G401.6 (cell line): ENCODE measurements at regions not wholly inside any gene's neighbourhood (a gene's known extent, or its start where the extent isn't known, plus 50 kb on each side); places are given as distances from the start of the nearest gene placed in this dataset.

Experiments
- FAIRE-seq: peaks from 2 replicates; lab custom pipeline; 2012; peaks lifted over from hg19 to GRCh38; lab: Jason Lieb, UNC

DNA sequence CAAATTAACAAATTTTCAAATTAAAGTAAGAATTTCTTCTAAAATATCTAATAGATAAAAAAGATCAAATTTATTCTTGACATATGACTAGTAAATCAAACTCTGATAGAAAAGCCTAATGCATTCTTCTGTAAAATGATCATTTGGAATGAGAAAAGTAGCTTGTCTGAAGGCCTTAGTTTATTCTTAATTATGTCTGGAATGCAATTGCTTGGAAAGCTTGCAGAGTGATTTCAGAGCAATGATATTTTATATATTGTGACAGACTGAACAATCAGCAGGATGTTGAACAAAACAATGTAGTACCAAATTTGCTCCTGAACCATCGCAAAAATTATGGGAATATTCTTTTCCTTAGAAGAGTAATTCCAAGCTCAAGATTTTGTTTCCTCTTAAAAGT, 789.6 kb upstream of the NOVA1 start:
- FAIRE-seq: no peak

DNA sequence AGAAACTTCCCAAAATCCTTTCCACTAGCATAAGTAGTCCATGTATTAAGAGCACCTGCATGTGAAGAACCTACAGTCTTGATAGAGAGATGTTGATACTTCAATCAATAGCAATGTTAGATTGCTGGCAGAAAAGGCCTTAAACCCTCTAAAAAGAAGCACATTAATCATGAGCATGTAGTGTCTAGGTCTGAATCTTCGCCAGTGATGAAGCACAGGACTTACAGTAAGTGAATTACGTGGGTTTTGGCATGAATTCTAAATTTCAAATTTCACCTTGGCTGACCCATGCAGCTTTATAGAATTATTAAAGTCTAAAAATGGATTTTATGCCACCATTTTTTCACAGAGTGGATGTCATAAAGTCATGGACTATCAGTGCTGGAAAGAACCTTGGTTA, 791.6 kb upstream of the NOVA1 start:
- FAIRE-seq: no peak

DNA sequence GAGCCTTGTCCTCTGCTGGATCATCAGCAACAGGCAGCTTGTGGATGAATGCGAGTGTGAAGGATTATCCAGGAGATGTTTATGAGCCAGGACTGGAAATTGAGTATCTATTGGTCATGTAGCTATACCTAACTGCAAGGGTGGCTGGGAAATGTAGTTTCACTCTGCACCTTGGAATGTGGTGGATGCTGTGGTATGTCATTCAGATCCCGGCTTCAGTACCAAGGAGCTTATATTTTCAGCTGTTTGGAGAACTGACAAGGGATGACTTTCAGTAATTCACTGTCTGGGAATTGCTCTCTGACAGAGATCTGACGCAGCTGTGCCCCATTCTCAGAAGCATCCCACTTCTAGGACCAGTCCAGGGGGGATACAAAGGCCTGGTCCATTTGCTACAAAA, 792.3 kb upstream of the NOVA1 start:
- no peak for FAIRE-seq

DNA sequence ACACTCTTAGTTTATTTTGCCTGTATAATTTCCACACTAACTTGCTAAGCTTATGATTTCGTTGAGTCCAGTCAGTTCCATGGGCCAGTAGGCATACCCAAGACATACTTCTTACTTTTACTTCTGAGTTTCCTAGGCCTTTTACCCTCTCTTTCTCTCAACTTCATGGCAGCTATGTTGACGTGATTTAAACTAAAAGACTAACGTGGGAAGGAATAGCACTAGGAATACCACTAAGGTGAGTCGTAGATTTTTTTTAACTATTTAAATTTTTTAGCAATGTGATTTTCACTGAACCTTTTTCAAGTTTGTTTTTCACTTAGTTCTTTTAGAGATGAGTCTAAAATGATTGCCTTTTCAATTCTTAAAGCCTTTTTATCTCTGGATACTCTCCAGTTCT, 793.5 kb upstream of the NOVA1 start:
- FAIRE-seq: no peak

DNA sequence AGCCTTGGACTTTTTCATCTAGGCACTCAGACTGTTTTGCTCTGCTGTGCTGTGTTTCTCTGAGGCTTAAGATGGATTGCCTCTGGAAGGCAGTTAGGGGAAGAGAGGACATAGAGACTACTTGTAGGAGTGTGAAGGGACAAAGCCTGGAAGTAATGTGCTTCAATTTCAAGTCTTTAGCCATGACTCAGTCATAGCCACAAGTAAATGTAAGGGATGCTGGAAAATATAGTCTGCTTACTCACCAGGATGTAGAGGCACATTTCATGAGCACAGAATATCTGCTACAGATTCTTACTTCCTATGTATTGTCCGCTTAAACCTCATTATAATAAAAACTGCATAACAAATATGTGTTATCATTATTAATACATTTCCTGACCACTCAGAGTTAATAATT, 794.3 kb upstream of the NOVA1 start:
- no peak for FAIRE-seq

DNA sequence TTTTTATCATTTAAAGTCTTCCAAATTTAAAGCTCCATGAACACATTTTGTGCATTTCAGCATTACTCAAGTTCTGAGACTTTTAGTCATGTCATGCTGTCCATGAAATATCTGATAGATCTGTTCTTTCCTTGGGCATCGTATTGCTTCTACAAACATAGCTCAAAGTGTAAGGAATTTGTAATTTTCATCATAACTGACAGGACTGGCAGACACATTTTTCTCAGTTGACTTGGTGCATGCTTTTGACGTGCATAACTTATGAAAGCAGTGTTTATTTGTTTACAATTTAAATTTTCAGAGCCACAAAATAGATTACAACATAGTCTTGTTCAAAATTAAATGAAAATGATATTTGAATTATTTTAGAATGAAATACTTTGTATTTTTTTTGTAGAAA, 812.1 kb upstream of the NOVA1 start:
- FAIRE-seq: no peak

DNA sequence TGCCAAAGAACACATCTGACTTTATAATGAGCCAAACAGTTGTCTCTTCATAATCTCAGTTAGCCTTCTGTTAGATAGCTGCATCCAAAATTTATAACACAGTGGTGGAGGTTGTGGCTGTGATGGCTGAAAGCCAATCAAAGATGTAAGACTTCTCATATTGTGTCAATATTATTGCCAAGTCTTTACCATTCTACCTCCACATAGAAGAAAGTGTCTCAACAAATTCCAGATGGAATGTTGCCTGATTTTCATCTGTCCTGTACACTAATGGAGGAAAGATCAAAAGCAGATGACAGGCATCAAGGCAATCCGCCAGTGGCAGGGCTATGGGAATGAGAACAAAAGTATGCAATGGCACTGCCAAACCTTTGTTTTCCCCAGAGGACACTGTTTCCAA, 813.1 kb upstream of the NOVA1 start:
- FAIRE-seq: no peak

DNA sequence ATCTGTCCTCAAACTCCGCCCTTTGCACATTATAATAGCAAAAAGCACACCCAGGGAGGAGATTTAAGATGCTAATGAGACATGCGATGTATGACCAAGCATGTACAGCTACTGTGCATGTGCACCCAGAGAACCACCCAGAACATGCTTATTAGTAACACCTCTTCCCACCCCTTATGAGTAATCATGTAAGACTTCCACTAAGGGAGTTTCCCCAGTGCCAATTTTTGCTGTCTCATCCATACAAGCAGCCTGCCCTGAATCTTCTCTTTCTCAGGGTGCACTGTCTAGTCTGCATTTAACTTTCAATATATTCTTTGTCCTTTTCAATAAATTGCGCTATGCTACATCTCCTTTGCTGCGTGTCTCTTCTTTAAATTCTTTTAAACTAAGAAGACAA, 830.0 kb upstream of the NOVA1 start:
- no peak for FAIRE-seq

DNA sequence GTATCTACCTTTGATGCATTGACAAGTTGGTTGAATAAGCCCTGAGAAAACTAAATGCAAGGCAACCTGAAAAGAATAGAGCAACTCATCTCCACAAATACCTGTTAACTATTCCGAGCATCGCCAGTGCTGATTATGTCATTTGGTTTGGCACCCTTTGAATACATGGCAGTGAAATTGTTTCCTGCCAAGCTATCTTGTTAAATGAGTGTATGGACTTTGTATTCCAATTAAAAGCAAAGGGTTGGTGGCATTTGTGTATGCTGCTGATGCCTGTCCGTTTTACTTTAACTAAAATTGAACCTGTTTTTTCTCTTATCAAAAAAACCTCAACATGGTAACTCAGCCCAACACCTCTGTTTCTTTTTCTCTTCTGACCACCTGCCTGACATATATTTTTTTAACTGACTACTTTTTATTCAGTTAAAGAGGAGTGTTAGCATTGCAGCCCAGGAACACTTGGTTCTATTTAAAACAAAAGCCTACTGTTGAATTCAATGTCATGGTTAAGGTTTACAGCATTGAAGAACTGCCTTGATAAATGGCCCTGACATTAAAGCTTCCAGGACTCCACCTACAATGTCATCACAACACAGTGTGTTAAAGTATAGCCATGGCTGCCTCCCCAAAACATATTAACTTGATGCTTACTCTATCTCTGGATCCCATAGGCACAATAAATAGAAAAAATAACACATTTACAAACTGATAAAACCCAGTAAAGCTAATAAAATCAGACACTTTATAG, 838.3 kb upstream of the NOVA1 start:
- FAIRE-seq: no peak

DNA sequence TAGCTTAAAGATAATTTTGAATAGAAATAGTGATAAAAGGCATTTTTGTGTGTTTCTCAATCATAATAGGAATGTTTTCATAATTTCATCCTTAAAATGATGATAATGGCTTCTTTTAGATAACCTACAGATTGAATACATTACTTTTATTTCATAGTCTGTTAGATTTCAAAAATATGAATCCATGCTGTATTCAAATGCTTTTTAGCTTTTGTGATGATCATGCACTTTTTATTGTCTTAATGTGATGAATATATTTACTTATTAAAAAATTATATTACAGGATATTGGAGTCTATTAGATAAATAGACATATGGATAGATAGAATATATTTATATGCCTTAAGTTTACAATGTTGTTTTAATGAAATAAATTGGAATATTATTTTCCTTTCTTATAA, 886.8 kb upstream of the NOVA1 start:
- no peak for FAIRE-seq

DNA sequence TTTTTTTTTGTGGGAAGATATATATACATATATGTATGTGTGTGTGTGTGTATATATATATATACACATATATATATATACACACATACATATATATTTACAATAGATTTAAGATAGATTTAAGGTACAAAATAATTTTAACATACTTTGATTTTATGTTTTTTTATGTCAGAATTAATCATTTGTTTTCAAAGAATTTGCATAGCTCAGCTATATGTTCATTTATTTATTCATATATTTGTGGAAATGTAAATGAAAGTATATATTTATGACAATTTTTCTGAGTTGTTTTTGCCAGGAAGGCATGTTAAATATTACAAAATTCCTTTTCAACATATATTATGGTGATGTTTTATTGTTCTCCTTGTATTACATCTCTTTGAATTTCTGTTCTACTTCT, 887.4 kb upstream of the NOVA1 start:
- peak; percentile 90 for FAIRE-seq

DNA sequence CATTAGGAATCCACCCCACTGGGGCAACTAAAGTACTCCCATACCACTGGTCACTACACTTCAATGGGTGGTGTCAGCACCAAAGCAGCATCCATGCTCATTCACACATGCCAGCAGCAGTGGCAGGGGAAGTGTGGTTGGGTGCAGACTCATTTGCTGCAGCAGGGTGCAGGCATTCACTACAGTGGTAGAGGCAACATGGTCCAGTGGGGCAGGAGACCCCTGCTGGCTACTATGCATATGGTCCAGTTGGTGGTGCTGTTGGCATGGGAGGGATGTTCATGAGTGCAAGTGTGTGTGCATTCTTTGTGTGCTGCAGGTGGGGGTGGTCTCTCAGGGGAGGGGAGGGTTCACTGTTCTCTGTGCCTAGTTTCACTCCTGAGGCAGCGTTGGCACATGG, 908.4 kb upstream of the NOVA1 start:
- no peak for FAIRE-seq

DNA sequence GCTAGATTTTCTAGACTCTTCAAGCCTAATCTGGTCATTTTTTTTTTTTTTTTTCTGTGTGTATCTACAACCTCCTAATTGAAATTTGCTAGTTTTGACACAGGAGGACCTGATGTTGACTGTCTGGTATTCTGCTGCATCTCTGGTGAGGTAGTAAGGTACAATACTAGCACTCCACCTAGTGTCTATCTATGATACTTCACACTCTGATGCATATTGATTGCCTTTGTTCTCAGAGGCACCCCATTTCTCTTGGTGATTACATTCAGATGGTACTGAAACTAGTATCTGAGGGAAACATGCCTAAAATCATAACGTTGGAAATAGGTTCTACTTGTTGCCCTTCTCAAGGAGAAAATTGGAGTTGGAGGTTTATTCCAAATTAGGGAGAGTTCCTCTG, 930.5 kb upstream of the NOVA1 start:
- peak; percentile 21 for FAIRE-seq

DNA sequence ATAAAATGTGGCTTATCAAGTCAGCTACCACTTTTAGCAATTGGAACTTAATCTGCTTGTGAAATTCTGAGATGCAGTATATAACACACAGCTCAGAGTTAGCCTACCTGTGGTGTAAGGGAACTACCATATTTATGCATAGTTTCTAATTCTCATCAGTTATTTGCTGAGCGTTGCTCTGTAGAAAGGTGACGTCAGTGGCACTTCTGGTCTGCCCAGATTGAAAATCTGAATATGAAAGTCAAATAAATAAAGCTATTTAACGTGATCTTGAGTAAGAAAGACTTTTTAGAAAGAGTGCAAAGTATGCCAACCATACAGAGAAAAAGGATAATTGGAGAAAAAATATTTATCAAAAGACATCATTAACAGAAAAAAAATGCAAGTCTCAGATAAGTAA, 938.9 kb upstream of the NOVA1 start:
- FAIRE-seq: no peak

DNA sequence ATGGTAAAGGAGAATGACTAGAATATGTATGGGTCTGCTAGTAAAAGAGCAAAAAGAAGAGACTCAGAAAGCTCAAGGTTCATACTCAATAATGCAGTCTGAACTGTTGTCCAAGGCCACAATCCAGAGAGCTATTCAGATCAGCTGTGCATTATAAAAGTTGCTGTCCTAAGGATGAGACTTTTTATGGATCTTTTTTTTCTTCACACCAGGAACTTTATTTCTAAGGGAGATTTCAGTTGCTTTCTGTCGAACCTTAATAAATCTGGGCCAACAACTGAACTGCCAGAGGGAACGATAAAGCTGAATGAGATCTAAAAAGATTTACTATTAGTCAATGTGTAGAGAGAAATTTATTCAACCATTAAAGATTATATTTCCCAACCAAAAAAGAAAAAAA, 948.3 kb upstream of the NOVA1 start:
- FAIRE-seq: no peak

DNA sequence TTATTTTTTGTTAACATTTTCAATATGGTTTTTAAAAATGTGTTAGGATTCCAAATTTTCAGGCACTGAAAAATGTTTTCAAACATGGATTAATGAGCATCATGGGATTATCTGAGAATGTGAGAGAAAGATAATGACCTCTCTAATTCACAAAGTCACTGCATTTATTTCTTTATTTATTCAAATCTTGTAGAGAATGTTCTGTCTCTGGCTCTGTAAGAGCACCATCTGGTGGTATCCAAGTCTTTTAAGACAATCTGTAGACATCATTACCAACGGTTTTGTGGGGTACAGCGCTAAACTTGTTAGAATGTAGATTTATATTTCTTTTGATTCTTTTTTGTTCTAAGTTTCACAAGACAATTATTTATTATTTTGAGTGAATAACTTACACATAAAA, 956.0 kb upstream of the NOVA1 start:
- peak; percentile 42 for FAIRE-seq

DNA sequence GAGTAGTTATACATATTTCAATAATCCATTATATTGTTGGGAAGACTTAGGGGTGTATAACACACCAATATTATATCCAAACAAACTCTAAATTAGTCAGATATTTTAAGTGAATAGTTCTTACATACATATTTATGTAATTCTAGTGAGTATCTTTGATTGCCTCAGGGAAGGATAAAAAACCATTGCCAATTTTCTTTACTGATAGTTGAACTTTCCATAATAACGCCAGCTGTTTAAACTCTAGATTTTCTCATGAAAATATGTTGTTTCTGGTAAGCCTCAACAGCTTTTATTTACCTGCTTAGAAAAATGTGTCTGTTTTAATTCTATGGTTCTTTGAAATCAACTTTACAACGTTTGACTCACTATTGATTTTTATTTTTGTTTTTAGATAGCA, 959.6 kb upstream of the NOVA1 start:
- FAIRE-seq: no peak

DNA sequence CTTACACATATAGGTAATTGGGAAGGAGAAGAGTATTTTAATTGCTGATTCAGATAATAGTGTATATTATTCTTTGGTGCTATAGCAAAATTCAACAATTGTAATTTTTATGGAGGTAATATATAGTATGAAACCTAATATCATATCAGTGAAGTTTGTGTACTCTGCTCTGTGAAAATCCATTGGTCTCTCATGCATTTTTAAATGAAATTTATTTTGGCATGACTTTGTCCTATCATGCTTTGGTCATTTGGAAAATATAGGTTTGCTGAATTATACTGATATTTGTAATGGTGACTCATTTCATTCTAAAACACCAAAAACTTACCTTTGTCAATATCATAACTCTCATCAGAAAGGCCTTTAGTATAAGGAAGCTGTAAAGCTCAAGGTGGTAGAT, 962.0 kb upstream of the NOVA1 start:
- no peak for FAIRE-seq

DNA sequence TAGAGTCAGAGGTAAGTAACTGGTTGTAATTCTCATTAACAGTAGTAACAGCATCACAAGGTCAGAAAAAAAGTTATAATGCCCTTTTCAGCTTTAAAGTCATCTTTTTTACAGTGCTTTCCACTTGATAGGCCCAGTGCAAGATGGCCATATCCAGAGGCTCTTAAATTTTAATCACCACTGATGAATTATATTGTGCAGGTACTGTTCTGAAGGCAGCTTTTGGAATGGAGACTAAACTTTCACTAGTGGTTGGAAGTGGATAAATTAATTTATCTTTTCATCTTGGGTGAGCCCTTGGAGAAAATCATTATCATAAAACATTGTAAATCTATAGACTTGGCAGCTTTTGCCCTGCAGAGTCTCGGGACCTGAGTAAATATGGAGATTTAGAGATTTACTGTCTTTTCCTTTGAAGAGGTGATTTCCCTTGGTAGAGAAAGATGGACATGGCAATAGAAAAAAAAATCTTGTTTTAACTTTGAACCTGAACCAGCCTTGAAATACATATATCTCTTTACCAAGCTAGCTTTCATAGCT, 969.1 kb upstream of the NOVA1 start:
- FAIRE-seq: no peak

DNA sequence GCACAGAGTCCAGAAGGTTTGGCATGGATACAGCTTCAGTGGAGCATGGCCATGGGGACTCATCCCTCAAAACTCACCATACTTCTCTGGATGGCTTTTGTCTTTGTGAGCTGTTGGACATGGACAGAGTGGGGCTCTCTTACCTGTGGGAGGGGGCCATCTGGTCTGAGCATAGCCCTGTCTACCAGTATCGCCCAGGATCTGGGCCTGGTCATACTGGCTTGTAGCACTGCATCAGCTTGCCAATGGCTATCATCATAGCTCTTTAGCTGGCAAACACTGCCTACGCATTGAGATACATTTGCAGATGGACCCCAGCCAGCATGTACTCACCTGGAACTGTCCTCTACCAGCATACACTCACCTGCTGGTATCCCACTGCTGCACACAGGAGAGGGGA, 975.2 kb upstream of the NOVA1 start:
- FAIRE-seq: no peak

DNA sequence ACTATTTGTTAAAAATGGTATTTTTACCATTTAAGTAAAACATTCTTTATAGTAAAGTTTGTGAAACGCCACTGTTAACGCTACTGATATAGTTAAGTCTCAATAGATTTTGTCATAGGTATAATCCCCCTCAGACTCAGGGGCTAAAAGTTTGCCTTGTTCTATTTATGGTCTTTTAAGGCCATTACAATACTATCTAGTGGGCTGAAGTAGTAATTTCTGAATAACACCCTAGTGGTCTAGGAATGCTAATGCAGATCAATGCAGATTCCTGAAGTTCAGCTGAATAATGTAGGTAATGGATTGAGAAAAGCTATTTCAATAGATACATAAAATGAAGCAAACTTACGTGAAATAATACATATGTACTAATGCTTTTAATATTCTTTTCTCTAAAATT, 989.3 kb upstream of the NOVA1 start:
- no peak for FAIRE-seq

DNA sequence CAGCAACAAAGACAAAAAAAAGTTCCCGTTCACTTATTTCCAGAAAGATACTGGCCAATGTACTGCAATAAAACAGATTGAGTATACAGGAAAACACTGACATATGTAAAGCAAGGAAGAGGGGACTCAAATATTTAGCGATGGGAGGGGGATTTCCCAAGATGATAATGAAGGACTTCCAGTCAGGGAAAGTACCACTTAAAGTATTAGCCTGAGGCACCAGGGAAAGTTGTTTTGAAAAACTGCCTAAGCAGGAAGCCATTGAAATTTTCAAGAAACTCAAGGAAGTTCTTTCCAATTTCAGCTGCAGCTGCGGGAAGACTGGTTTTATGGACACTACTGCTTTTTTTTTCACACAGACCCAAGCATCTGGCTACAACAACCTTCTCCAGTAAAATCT, 1007.4 kb upstream of the NOVA1 start:
- FAIRE-seq: no peak

DNA sequence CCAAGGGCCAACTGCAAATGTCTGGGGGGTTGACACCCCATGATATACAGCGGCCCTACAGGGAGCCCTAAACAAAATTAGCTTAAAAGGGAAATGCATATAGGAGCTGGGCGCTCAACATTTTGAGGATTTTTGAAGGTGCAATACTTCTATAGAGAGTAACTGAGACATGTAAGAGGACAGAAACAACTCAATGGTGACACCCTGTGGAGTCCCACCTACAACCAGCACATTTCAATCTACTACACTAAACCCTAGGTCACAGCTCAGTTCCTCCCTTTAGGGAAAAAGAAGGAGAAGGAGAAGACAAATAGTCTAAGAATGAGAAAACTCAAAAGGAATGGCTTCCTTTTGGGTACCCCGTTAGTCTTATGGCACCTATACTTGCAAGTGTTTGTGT, 1010.5 kb upstream of the NOVA1 start:
- no peak for FAIRE-seq

DNA sequence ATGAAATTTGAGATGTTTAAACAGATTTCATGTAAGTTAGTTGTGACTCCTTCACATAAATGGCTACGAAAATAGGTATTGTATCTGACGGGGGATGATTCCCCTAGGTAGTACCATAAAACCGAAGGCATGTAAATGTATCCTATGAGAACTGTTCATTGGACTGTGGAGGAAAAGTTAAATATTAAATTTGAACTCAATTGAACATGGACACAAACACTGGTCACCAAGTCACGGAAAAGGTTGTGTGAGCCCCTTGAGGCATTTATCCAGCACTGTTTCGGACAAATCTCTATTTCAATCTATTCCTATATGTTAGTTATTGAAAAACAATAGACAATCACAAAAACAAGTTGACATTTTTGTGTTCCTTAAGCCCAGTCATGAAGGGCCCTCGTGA, 1014.3 kb upstream of the NOVA1 start:
- no peak for FAIRE-seq

DNA sequence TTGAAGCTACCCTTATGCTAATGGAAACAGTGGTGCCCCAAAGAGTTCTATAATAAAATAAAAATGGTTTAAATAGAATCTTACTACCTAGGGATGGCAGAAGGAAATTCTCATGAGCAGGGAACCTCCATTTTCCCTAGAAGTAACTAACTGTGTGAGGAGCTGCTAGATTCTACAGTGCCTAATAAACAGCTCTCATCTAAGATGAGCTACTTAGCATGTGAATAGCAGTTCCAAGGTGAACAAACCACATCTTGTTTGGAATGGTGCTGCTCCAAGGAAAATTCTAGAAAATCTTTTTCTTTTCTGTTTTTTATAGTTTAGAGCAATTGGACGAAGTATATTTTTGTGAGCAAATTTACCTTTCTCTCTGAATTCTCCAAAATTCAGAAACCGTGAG, 1015.3 kb upstream of the NOVA1 start:
- no peak for FAIRE-seq
